ENCODE measurements at regions not wholly inside any gene's neighbourhood (a gene's known extent, or its start where the extent isn't known, plus 50 kb on each side); places are given as distances from the start of the nearest gene placed in this dataset.

DNA sequence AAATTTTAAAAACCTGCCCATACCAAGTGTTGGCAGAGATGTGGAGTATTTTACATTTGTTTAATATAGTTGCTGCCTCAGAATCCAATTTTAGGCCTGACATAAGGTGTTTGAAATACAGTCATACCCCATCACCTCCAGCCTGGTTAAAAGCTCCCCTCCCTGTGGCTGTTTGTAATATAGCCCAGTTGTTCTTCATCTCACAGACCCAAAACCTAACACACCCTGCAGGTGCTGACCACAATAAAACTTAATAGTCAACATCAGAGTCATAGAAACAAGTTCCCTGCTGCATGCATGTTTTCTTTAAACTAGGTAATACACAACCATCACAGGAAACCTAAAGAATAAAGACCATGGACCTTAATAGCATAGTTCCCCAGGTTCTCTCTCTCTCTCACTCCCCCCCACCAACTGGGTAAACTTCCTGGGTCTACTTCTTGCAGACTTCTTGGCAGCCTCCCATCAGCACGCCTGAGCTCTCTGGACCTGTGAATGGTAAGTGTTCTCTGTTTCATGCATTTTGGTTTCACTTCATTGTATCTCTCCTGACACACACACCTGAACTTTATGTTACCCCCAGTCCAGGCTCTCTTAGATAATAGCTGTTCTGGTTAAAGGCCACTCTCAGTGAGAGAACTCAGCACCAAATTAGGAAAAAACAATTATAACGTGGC, 1369.9 kb downstream of the EFNB2 start:
- DNase-seq (ENCODE audit: low read depth) = peak; percentile 25
- TF ChIP-seq, protein P1, sequence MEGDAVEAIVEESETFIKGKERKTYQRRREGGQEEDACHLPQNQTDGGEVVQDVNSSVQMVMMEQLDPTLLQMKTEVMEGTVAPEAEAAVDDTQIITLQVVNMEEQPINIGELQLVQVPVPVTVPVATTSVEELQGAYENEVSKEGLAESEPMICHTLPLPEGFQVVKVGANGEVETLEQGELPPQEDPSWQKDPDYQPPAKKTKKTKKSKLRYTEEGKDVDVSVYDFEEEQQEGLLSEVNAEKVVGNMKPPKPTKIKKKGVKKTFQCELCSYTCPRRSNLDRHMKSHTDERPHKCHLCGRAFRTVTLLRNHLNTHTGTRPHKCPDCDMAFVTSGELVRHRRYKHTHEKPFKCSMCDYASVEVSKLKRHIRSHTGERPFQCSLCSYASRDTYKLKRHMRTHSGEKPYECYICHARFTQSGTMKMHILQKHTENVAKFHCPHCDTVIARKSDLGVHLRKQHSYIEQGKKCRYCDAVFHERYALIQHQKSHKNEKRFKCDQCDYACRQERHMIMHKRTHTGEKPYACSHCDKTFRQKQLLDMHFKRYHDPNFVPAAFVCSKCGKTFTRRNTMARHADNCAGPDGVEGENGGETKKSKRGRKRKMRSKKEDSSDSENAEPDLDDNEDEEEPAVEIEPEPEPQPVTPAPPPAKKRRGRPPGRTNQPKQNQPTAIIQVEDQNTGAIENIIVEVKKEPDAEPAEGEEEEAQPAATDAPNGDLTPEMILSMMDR (IDR thresholded peaks at IDR 0.05; ENCODE audit: control insufficient read depth, extremely low read depth, insufficient read depth) = no peak
- no peak overlapping the region for H3K4me3 ChIP-seq (ENCODE audit: low read depth, low read length)

DNA sequence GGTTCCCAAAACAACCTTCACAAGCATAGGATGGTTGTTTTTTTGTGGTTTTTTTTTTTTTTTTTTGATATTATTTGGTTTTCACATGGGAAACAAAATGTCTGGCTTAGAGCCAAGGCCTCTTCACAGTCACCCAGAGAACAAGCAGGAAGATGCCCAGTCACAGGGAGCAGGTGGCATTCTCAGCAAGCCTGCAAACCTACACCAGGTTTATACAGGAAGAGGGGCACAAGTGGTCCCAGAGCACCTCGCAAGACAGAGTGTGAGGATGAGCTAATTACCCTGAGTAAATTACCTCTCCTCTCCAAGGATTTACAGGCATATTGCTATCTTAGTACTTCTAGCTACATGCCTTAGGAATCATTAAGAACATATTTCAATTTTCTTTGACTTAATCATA, 1375.6 kb downstream of the EFNB2 start:
- DNase-seq (ENCODE audit: low read depth) = no peak
- H3K4me3 ChIP-seq (ENCODE audit: low read depth, low read length) = no peak overlapping the region
- TF ChIP-seq, protein P1 (IDR thresholded peaks at IDR 0.05; ENCODE audit: control insufficient read depth, extremely low read depth, insufficient read depth) = no peak

DNA sequence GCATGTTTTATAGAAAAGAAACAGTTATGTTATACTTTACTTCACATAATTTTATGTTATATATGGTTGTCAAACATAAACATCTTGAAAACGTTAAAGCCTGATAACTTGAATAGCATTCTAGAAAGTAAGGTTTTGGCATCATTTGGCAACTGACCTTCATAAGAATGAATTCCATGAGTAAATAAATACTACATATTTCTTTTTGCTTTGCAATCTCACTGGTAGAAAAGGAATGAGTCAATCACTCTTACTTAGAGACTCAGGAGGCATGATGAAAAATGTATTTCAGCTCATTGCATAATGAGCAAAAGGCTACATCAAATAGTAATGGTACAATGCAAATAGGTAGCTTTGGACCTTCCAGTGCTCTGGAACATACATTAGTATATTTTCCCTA, 1381.9 kb downstream of the EFNB2 start:
- DNase-seq (ENCODE audit: low read depth) = no peak
- TF ChIP-seq, protein P1 (IDR thresholded peaks at IDR 0.05; ENCODE audit: control insufficient read depth, extremely low read depth, insufficient read depth) = no peak

DNA sequence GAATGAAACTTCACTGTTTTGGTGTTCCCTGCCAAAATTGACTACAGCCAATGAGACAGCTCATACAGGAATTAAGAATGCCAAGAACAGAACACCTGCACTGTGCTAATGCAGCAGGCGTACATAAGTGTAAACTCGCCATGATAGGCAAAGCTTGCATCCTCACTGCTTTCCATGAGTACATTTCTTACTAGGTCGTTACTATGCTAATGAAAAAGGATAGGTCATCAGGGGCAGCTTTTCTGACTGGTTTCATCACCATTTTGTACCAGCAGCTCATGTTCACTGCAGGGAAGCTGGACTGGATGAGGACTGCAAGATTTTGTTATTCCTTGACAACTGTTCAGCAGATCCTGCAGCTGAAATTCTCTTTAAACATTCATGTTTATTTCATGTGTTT, 1383.8 kb downstream of the EFNB2 start:
- H3K4me3 ChIP-seq (ENCODE audit: low read depth, low read length) = no peak overlapping the region
- TF ChIP-seq, protein P1 (IDR thresholded peaks at IDR 0.05; ENCODE audit: control insufficient read depth, extremely low read depth, insufficient read depth) = no peak
- DNase-seq (ENCODE audit: low read depth) = no peak

More for the DNA sequence above, 1381.9 kb downstream of the EFNB2 start:
- no peak overlapping the region for H3K4me3 ChIP-seq (ENCODE audit: low read depth, low read length)

DNA sequence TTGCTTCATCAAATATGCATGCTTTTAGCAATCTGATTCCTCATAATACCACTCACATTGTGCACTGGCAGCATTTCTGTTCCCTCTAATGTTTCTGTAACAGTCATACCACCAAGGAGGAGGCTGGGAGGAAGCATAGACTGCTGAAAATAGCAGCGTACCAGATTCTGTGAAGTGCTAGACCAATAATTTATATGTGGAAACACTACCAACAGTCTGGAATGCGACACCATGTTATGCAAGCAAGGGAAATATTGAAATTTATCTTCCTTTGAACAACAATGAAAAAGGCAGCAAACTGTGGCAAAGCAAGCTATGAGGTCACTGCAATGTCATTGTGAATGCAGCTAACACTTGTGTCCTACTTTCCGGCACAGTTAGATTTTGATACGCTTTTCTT, 1388.0 kb downstream of the EFNB2 start:
- no peak overlapping the region for H3K4me3 ChIP-seq (ENCODE audit: low read depth, low read length)
- TF ChIP-seq, protein P1 (IDR thresholded peaks at IDR 0.05; ENCODE audit: control insufficient read depth, extremely low read depth, insufficient read depth) = no peak
- no peak for DNase-seq (ENCODE audit: low read depth)

DNA sequence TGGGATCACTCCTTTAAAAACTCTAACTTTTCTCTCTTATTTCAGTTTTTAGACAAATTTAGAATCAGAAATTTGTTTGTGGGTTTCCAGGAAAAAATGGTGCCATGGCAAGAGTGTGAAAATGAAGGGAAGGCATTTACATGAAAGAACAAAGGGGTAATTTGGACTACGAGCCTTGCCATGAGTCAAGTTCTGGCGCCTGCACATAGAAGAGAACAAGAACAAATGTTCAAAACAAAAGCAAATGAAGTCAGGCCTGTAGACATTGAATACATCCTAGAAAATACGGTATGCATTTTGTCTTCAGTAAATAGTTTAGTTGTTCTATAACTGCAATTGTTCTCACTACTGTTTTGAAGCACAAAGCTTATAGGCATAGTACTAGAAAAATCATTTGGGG, 1390.5 kb downstream of the EFNB2 start:
- no peak for DNase-seq (ENCODE audit: low read depth)
- TF ChIP-seq, protein P1 (IDR thresholded peaks at IDR 0.05; ENCODE audit: control insufficient read depth, extremely low read depth, insufficient read depth) = no peak
- H3K4me3 ChIP-seq (ENCODE audit: low read depth, low read length) = no peak overlapping the region

DNA sequence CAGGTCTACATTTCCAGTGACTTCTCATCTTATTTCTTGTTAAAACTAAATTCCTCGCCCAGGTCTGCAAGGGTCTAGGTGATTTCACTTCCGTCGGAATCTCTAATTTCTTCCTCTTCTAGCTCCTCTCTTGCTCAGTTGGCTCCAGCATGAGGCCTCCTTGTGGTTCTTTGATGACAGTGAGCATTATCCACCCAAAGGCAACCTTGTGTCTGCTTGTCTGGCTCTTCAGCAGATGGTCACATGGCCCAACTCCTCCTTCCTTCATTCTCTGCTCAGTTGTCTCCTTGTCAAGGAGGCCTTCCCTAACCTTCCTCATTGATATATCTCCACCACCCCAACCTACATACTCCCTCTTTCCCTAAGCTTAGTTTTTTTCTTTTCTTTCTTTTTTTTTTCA, 1391.4 kb downstream of the EFNB2 start:
- DNase-seq (ENCODE audit: low read depth) = no peak
- H3K4me3 ChIP-seq (ENCODE audit: low read depth, low read length) = no peak overlapping the region
- TF ChIP-seq, protein P1 (IDR thresholded peaks at IDR 0.05; ENCODE audit: control insufficient read depth, extremely low read depth, insufficient read depth) = no peak

Measured in LNCaP clone FGC (cell line).